NCI-H82 (cell line): ENCODE measurements at regions not wholly inside any gene's neighbourhood (a gene's known extent, or its start where the extent isn't known, plus 50 kb on each side); places are given as distances from the start of the nearest gene placed in this dataset.
"Not testable (repeated sequence)": the region's sequence is repeated elsewhere in the genome, so short reads cannot be mapped to it uniquely, and the experiment has no call there.

Source experiments
- DNase-seq: peaks from one replicate; lab custom pipeline; 2025; lab: John Stamatoyannopoulos, UW

- no peak for DNase-seq
Observed at GRCh38 chr13:33662392-33662791, 155.6 kb upstream of the RFC3 start.

DNA sequence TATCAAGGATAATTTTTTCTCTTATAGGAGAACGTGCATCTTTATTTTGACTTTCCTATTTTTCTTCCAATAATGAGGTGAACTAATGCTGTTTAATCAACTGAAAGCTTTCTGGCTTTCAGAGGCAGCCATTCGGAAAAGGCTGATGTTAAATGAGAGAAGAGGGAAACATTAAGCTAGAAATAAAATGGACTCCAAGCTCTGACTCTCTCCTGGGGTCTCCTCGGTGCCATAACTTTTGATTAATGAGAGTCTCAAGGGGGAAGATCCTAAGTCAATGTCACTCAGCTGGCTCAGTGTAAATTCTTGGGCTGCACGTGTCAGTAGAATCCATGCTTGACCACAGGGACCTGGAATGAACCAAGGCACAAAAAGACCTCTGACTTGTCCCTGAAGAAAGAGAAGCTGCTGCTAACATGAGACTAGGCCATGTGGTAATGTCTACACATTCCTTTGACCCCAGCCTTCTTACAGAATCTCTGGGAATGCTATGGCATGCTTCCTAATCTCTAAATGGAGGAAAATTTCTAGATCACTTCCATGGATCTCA is 152.2 kb upstream of the RFC3 start:
- no peak for DNase-seq

DNA sequence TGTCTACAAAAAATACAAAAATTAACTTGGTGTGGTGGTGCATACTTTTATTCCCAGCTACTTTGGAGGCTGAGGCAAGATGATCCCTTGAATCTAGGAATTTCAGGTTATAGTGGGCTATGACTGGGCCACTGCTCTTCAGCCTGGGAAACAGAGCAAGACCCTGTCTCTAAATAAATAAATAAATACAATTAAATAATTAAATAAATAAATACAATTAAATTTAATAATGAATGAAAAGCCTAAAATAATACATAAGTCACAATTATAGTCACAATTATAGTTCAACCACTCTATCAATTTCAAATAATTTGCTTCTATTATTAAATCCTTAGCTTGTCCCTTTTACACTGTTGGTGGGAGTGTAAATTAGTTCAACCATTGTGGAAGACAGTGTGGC is 146.4 kb upstream of the RFC3 start:
- DNase-seq: no peak

DNA sequence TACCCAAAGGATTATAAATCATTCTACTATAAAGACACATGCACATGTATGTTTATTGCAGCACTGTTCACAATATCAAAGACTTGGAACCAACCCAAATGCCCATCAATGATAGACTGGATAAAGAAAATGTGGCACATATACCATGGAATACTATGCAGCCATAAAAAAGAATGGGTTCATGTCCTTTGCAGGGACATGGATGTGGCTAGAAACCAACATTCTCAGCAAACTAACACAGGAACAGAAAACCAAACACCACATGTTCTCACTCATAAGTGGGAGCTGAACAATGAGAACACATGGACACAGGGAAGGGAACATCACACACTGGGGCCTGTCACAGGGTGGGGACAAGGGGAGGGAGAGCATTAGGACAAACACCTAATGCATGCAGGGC is 145.9 kb upstream of the RFC3 start:
- not testable (repeated sequence) for DNase-seq

DNA sequence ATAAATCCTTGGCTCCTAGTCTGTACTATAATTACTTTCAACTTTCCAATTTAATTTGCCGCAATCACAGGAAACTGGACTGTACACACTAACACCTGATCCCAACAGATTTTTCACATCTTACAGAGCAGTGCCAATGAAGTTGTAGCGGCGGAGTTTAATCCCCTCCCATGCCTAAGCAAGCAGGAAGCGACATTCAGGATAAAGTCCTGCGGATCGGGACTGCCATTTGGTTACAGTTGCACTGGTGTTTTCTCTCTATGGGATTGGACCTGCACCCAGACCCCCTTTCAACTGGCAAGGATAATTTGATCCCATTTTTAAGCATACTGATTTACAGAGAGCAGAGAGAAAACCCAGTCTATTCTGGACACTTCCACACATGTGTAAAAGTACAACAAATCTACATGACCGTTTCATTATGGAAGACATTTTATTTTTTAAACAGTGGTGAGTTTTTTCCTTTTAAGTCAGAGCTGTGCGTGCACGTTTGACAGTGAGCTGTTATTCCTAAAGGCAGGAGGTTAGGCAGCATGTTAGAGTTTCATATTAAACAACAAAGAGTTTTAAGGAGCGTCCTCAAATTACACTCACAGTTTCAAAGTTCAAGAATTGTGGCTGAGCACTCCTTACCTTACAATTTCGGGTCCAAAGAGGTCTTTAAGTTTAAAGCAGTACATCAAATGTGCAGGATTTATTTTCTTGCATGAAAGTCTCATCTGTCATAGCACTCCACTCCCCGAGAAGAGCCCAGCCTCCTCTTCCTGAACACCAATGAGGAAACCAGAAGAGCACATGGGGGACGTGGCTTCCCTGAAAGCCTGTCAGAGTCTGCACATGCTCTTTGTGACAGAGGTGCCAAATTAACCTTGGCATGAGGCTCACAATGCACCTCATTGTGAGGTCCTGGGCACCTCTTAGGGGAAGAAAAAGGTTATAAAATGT is 141.6 kb upstream of the RFC3 start:
- peak; percentile 89 for DNase-seq

DNA sequence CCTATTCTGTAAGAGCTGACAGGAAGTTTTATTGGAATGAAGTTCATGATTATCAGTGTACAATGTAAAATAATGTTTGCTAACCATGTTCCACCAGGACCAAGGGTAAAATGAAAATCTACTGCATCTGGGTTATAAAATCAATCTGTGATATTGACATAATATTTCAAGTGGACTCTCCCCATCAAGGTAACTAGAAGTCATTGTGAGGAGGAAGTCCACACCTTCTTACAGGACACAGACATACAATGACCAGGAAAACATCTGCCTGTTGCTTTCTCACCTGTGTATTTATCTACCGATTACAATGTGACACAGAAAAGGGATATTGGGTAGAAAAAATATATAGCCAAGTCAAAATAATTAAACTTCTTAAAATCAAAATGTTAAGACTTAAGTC is 140.7 kb upstream of the RFC3 start:
- no peak for DNase-seq

DNA sequence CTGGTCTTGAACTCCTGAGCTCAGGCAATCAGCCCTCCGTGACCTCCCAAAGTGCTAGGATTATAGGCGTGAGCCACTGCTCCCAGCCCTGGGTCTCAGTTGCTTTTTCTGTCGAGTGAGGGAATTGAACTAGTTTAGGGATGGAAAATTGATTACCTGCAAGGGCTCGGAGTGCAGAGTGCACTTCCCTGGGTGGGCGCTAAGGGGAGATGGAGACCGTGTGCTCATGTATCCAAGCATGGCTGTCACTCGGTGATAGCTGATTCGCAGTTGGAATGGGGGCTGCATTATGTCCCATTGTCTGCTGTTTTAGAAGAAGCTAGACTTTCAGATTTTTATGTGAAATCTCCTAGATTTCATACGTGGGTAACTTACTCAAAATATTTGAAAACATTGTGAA is 139.9 kb upstream of the RFC3 start:
- DNase-seq: no peak

DNA sequence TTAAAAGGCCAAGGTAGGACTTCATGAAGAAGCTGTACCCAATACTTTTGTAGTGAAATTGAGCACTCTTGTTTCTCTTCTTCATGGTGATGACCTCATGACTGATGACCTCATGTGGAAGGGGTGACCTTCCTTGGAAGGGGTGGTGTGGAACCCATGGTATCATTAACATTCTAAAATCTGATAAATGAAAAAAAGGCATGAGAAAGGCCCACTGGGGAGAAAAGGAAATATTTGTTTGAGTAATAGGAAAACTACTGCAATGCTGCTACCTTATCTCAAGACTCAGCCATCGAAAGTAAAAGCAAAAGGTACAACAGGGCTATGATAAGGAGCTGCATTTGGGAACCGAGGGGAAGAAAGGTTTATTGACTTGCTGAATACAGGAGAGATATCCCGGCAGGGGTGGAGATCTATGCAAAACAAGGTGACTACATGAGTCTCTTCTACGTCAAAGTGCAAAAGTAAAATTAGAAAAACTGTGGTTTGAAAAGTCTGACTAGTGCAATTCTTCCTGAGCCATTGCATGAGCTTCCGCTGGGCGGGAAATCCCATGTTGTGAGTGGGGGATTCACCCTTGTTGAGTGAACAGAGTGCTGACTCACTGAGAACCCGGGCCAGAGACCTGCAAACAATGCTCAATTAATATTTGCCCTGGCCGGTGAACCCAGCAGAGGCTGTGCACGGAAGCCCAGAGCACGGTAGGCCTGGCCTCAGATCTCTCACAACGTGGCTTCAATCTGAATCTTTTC is 138.9 kb upstream of the RFC3 start:
- DNase-seq: no peak

DNA sequence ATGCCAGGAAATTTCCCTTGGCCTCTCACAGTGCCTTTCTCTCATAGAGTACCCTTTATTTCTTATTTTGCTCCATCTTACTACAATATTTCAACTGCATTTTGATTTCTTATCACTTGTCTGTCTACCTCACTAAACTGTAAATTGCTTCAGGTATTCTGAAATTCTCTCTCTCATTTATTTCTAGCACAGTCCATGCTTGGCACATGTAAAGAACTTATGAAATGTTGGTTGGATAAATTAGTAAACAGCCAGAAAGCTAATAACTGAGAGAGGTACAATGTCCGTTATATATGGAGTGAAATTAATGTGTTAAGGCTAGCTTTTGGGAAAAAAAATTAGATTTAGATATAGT is 138.3 kb upstream of the RFC3 start:
- DNase-seq: no peak

DNA sequence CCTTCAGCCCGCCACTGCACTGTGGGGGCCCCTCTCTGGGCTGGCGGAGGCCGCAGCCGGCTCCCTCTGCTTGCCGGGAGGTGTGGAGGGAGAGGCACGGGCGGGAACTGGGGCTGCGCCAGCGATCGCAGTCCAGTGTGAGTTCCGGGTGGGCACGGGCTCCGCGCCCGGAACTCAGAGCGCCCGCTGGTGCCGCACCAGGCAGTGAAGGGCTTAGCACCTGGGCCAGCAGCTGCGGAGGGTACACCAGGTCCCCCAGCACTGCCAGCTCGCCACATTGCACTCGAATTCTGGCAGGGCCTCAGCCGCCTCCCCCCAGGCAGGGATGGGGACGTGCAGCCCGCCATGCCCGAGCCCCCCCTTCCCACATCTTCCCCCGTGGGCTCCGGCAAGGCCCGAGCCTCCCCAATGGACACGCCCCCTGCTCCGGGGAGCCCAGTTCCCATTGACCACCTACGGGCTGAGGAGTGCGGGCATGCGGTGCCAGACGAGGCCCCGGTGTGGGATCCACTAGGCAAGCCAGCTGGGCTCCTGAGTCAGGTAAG is 135.9 kb upstream of the RFC3 start:
- DNase-seq: no peak

DNA sequence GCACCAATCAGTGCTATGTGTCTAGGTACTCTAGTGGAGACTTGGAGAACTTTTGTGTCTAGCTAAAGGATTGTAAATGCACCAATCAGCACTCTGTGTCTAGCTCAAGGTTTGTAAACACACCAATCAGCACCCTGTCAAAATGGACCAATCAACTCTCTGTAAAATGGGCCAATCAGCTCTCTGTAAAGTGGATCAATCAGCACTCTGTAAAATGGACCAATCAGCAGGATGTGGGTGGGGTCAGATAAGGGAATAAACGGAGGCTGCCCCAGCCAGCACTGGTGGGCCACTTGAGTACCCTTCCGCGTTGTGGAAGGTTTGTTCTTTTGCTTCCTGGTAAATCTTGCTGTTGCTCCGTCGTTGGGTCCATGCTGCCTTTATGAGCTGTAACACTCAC is 135.3 kb upstream of the RFC3 start:
- not testable (repeated sequence) for DNase-seq

DNA sequence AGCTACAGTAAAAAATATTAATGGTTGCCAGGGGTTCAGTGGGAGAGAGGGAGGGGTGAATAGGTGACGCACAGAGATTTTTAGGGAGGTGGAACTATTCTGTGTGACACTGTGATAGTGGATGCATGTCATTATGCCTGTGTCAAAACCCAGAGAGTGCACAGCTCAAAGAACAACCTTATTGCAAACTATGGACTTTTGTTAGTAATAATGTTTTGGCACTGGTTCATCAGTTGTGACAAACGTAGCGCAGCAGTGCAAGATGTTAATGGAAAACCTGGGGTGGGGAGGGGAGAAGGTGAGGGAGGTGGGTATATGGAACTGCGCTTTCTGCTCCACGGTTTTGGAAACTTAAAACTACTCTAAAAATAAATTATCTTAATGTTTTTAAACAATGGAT is 134.6 kb upstream of the RFC3 start:
- no peak for DNase-seq

GRCh38 chr13:33684874-33685273 is 133.1 kb upstream of the RFC3 start:
- DNase-seq: no peak

GRCh38 chr13:33686772-33687480 is 131.0 kb upstream of the RFC3 start:
- no peak for DNase-seq

DNA sequence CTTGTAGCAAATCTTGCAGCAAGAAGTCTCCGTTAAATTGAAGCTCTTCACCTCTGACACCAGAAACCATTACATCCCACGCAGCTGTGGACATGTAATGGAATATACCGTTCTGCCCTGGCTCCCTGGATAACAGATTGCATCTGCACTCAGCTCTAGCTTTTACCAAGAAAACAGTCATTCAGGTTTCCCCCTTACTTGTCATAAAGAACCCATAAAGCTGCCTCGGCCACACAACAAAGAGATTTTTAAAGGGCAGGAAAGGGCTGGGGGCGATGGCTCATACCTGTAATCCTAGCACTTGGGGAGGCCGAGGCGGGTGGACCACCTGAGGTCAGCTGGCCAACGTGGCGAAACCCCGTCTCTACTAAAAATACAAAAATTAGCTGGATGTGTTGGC is 127.6 kb upstream of the RFC3 start:
- DNase-seq: no peak

DNA sequence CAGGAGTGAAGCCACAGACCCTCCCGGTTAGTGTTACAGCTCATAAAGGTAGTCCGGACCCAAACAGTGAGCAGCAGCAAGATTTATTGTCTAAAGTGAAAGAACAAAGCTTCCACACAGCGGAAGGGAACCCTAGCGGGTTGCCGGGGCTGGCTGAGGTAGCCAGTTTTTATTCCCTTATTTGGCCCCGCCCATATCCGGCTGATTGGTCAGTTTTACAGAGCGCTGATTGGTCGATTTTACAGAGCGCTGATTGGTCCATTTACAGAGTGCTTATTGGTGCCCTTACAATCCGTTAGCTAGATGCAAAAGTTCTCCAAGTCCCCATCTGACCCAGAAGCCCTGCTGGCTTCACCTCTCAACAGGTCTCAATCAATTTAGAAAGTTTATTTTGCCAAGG is 126.0 kb upstream of the RFC3 start:
- no peak for DNase-seq

DNA sequence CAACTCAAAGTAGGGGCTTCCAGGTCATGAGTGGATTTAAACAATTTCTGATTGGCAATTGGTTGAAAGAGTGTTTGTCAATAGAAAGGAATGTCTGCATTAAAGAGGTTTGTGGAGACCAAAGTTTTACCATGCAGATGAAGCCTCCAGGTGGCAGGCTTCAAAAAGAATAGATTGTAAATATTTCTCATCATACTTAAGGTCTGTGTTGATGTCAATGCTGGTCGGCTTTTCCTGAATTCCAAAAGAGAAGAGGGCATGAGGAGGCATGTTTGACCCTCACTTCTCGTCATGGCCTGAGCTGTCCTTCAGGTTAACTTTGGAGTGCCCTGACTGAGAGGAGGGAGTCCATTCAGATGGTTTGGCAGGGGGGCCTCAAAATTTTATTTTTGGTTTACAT is 125.4 kb upstream of the RFC3 start:
- no peak for DNase-seq

DNA sequence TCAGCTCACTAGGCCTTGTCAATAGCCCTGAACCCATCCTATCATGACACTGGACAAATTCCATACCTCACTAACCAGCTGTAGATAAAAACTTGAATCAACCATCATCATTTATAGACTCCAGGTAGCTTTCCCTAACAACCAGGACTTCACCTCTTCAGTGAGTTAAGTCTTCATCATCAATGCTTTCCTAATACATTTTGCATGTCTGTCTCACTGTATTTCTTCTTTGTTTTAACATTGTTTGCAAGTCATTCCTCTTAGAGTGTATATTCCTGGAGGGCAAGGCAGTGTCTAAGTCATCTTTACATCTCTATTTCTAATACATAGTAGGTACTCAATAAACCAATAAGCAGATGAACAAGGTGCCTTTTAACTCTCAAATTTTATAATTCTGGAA is 123.4 kb upstream of the RFC3 start:
- no peak for DNase-seq

- no peak for DNase-seq
Observed at GRCh38 chr13:33696530-33696929, 121.4 kb upstream of the RFC3 start.

GRCh38 chr13:33697926-33698325 is 120.0 kb upstream of the RFC3 start:
- no peak for DNase-seq

GRCh38 chr13:33707449-33707848 is 110.5 kb upstream of the RFC3 start:
- DNase-seq: no peak

DNA sequence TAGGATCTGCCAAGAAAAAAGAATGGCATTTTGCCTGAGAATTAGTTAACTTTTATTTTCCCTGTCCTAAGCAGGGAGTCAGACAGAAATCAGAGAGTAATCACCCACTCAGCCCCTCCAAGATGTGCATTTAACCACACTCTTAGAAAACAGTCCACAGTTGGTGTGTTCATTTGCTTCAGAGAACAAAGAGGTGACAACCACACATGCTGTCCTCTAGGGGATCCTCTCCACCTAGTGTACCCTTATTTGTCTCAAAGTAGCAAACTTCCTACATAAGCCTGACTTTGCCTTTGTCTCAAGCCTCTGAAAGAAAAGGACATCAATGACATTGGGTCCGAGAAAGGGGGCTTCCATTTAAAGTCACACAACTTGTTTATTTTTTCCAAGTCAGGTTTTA is 107.0 kb upstream of the RFC3 start:
- DNase-seq: no peak
